ENCODE measurements at regions not wholly inside any gene's neighbourhood (a gene's known extent, or its start where the extent isn't known, plus 50 kb on each side); places are given as distances from the start of the nearest gene placed in this dataset.

DNA sequence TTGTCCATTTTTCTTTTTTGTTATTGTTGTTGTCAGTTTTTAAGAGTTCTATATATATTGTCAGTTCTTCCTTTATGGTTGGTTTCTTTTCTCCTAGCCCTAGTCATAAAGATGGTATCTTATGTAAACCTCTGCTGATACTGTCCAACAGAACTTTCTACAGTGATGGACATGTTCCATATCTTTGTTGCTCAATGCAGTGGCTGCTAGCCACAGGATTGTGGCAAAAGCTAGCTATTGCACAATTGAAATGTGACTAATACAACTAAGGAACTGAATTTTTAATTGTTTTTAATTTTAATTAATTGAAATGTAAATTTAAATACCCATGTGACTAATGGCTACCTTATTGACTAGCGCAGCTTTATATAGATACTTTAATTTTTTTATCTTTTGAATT lies 411.8 kb upstream of the PTBP2 start:
- FAIRE-seq (no peak), DNase-seq (ENCODE audit: insufficient read length) (no peak)
- TF ChIP-seq TAF1 (IDR thresholded peaks at IDR 0.05; ENCODE audit: borderline replicate concordance, low read depth, low read length) (no peak), POLR2AphosphoS5 (IDR thresholded peaks at IDR 0.05; ENCODE audit: low read depth, low read length) (no peak), POLR2A (IDR thresholded peaks at IDR 0.05; ENCODE audit: low read depth, low read length) (no peak)

DNA sequence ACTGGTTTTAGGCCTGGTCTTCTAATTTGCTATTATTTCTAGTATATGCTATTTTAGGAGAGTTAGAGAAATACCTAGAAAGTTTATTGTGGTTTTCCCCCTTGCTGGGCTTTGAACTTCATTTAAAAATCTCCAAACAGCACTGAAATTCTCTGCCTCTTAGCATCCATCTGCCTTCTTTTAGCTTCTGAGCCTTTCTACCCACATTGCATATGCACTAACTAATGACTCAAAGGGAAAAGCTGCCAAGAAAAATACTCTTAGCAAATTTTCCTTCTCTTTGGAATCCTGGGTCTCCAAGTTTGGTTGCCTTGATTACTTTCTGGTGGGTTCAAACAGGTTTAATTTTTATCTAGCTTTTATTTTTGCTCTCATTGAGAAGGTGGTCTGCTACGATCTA lies 408.4 kb upstream of the PTBP2 start:
- no peak for TF ChIP-seq TAF1 (IDR thresholded peaks at IDR 0.05; ENCODE audit: borderline replicate concordance, low read depth, low read length)
- DNase-seq (ENCODE audit: insufficient read length) (no peak), FAIRE-seq (no peak)

DNA sequence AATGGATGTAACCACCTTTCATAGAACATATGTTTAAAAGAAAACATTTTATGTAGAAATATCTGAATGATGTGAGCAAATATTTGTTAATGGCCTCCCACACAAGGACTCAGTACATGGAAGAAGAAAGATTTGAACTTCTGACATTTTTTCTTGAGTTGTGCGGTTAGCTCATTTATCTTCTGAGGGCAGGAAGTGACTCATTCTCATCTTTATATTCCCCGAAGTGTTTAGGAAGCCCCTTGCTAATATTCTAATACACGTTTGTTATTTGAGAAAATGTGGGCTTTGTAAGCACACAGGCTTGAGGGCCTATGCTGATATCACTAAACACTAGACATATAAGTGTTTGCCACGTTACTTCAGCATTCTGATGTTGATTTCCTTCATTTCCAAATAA lies 392.5 kb upstream of the PTBP2 start:
- DNase-seq (ENCODE audit: insufficient read length) (no peak), FAIRE-seq (no peak)
- TF ChIP-seq POLR2AphosphoS5 (IDR thresholded peaks at IDR 0.05; ENCODE audit: low read depth, low read length) (no peak), TAF1 (IDR thresholded peaks at IDR 0.05; ENCODE audit: borderline replicate concordance, low read depth, low read length) (no peak), POLR2A (IDR thresholded peaks at IDR 0.05; ENCODE audit: low read depth, low read length) (no peak)

DNA sequence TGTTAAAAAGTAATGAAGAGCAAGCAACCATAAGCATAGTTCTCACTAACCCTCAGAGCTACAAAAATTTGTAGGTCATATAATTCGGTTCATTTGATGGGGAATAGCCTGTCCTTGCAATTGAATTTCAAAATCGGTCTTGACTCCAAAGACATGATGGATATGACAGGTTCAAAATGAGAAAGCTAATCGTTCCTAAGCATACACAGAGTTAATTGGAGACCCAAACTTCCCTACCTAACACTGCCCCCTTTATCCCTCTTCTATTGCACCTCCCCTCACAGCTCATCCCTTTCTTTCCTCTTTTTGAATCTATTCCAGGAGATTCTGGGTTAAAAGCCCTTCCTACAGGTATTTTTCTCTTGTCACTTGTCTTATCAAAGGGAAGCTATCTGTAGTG lies 390.0 kb upstream of the PTBP2 start:
- no peak for TF ChIP-seq TAF1 (IDR thresholded peaks at IDR 0.05; ENCODE audit: borderline replicate concordance, low read depth, low read length)
- TF ChIP-seq POLR2AphosphoS5 (IDR thresholded peaks at IDR 0.05; ENCODE audit: low read depth, low read length), result no peak
- TF ChIP-seq POLR2A (IDR thresholded peaks at IDR 0.05; ENCODE audit: low read depth, low read length), result no peak
- FAIRE-seq (no peak), DNase-seq (ENCODE audit: insufficient read length) (no peak)

DNA sequence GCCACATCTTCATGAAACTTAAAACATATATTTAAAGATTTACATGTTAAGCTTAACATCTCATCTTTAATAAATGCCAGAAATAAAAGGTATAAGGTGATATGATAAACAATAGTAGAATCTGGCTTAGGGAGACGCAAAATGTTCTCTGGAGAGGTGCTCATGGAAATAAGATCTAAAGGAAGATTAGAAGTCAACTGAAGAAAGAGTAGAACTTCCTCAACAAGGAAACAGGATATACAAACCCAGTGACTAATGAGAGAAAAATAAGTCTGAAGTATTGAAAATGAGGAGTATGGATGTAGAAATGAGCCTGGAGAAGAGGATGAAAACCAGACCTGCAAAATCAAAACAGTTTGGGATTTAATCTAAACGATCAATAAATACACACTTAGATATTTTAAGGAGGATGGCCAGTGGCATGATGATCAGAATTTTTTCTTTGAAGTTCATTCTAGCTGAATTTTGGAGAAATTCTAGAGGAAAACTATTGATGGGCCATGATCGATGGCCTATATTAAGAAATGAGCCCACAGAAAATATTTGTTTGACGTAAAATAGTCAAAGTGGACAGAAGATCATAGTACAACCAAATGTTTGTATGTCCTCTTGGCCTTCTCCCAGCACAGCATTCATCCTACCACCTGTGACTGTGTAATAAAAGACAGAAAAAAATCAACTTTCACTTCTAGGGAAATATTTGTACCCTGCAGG lies 387.9 kb upstream of the PTBP2 start:
- TF ChIP-seq TAF1 (IDR thresholded peaks at IDR 0.05; ENCODE audit: borderline replicate concordance, low read depth, low read length) (no peak), POLR2AphosphoS5 (IDR thresholded peaks at IDR 0.05; ENCODE audit: low read depth, low read length) (no peak), POLR2A (IDR thresholded peaks at IDR 0.05; ENCODE audit: low read depth, low read length) (no peak)
- DNase-seq (ENCODE audit: insufficient read length), result no peak
- no peak for FAIRE-seq

DNA sequence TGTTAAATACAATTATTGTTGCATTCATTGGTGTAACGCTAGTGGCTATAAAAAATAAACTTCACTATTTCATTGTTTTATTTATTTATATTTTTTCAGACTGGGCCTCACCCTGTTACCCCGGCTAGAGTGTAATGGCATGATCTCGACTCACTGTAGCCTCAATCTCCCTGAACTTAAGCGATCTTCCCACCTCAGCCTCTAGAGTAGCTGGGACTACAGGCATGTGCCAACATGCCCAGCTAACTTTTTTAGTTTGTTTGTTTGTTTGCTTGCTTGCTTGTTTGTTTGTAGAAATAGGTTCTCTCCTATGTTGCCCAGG lies 387.4 kb upstream of the PTBP2 start:
- no peak for FAIRE-seq
- no peak for DNase-seq (ENCODE audit: insufficient read length)
- no peak for TF ChIP-seq POLR2A (IDR thresholded peaks at IDR 0.05; ENCODE audit: low read depth, low read length)
- TF ChIP-seq POLR2AphosphoS5 (IDR thresholded peaks at IDR 0.05; ENCODE audit: low read depth, low read length), result no peak
- no peak for TF ChIP-seq TAF1 (IDR thresholded peaks at IDR 0.05; ENCODE audit: borderline replicate concordance, low read depth, low read length)

DNA sequence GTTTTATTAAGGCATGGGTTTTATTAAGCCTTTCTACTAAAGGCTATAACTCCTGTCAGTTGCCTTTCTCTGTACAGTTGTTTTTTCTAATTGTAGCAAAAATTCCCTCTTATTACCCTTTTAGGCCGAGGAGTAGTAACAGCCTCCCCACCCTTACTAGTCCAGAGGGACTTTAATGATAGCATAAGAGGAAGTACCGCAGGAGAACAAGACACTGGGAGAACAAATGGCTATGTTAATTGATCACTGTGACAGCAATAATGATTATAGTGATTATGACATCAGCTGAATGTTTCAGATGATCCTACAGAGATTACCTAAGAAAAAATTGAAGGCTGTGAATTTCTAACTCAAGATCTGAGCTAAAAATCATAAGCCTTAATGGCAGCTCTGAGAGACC lies 383.0 kb upstream of the PTBP2 start:
- no peak for TF ChIP-seq TAF1 (IDR thresholded peaks at IDR 0.05; ENCODE audit: borderline replicate concordance, low read depth, low read length)
- no peak for TF ChIP-seq POLR2AphosphoS5 (IDR thresholded peaks at IDR 0.05; ENCODE audit: low read depth, low read length)
- no peak for TF ChIP-seq POLR2A (IDR thresholded peaks at IDR 0.05; ENCODE audit: low read depth, low read length)
- no peak for DNase-seq (ENCODE audit: insufficient read length)
- no peak for FAIRE-seq

DNA sequence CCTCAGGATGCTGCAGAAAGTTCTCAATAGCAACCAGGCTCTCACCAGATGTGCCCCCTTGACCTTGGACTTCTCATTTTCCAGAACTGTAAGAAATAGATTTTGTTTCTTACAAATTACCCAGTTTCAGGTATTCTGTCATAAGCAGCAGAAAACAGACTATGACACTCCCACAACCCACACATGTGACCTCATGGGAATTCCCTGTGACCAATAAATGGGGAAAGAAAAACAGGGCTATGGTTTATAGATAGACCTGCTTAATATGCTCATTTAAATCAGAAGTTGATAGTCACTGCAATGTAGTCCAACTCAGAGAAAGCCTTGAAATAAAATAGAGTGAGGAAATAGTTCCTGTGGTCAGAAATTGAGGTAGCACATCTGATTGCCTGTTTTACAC lies 380.9 kb upstream of the PTBP2 start:
- no peak for TF ChIP-seq TAF1 (IDR thresholded peaks at IDR 0.05; ENCODE audit: borderline replicate concordance, low read depth, low read length)
- TF ChIP-seq POLR2AphosphoS5 (IDR thresholded peaks at IDR 0.05; ENCODE audit: low read depth, low read length), result no peak
- no peak for TF ChIP-seq POLR2A (IDR thresholded peaks at IDR 0.05; ENCODE audit: low read depth, low read length)
- no peak for FAIRE-seq
- no peak for DNase-seq (ENCODE audit: insufficient read length)

DNA sequence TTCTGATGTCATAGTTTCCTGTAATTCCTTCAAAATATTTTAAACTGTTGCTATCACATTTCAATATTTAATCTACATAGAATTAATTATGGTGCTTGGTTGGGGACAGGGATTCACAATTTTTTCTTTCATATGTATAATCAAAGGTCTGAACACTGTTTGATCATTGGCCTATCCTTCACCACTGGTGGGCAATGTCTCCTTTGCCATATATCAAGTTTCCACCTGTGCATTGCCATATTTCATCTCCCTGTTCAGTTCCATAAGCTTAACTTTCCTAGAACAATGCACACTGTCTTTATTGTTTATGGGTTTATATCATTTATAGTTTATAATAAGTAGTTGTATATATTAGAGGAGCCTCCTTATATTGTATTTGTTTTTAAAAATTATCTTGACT lies 374.9 kb upstream of the PTBP2 start:
- TF ChIP-seq POLR2A (IDR thresholded peaks at IDR 0.05; ENCODE audit: low read depth, low read length) (no peak), TAF1 (IDR thresholded peaks at IDR 0.05; ENCODE audit: borderline replicate concordance, low read depth, low read length) (no peak), POLR2AphosphoS5 (IDR thresholded peaks at IDR 0.05; ENCODE audit: low read depth, low read length) (no peak)
- no peak for DNase-seq (ENCODE audit: insufficient read length)
- no peak for FAIRE-seq

DNA sequence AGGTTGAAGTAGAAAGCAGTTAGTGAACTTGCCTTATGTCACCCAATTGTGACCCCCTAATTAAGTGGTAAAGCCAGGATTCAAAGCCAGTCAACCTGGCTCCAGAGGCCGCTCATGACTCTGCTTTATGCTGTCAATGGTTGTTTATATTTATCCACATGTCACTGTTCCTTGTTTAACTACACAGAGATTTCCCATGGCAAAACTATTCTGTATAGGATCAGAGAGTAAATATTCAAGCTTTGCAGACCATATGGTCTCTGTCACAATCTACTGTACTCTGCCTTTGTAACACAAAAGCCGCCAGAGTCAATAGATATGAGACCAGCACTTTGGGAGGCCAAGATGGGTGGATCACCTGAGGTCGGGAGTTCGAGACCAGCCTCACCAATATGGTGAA lies 371.7 kb upstream of the PTBP2 start:
- no peak for DNase-seq (ENCODE audit: insufficient read length)
- TF ChIP-seq POLR2A (IDR thresholded peaks at IDR 0.05; ENCODE audit: low read depth, low read length), result no peak
- TF ChIP-seq POLR2AphosphoS5 (IDR thresholded peaks at IDR 0.05; ENCODE audit: low read depth, low read length), result no peak
- no peak for FAIRE-seq

DNA sequence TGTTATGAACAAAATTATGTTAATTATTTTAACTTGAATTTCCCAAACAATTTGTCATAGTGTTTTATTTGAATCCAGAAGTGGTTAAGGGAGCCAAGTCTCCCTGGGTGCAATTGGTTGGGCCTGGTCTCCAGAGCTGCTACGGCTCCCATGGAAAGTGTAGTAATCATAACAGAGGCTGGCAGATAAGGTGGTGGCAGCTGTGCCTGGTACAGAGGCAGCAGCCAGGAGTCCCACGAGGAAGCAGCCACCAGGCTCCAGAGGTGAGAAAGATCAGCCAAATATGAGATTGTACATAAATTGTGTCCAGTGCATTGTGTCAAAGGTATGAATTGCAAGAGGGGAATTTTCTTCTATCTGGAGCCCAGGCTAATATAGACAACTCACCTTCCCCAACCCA lies 368.9 kb upstream of the PTBP2 start:
- TF ChIP-seq TAF1 (IDR thresholded peaks at IDR 0.05; ENCODE audit: borderline replicate concordance, low read depth, low read length), result no peak
- FAIRE-seq (no peak), DNase-seq (ENCODE audit: insufficient read length) (no peak)

DNA sequence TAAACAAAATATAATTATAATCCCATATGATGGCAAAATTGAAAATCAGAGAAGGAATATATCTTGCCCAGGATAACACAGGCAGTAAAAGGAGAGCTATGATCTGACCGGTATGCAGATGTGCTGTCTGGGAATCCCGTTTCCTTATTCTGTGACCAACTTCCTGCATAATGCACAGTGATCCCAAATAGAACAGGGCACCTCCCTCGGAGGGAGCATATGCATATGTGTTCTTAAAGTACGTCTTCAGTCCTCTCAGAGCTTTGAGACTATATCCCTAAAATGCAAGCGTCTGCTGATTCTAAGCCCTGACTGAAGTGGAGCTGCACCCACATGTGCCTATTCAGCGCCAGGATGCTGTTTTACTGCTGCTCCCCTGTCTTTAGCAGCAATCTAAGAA lies 366.1 kb upstream of the PTBP2 start:
- no peak for TF ChIP-seq POLR2AphosphoS5 (IDR thresholded peaks at IDR 0.05; ENCODE audit: low read depth, low read length)
- TF ChIP-seq TAF1 (IDR thresholded peaks at IDR 0.05; ENCODE audit: borderline replicate concordance, low read depth, low read length), result no peak
- no peak for TF ChIP-seq POLR2A (IDR thresholded peaks at IDR 0.05; ENCODE audit: low read depth, low read length)
- no peak for FAIRE-seq
- no peak for DNase-seq (ENCODE audit: insufficient read length)

DNA sequence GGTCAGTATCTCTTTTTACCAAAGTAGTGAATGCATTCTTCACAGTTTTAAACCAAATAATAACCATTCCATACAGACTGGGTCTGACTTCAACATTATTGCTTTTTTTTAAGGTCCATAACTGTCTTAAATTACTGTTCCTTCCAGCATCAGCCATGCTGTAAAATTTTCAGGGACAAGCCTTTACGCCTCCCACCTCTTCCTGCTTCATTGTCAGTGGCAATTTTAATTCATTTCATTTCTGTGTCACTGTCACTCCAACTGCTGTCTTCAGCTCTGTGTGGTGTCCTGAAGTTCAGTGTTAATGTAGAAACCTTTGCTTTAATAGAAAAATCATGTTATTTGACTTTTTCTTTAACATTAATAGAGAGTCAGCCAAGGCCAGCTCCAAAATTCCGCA lies 365.6 kb upstream of the PTBP2 start:
- TF ChIP-seq POLR2A (IDR thresholded peaks at IDR 0.05; ENCODE audit: low read depth, low read length), result no peak
- TF ChIP-seq TAF1 (IDR thresholded peaks at IDR 0.05; ENCODE audit: borderline replicate concordance, low read depth, low read length), result no peak
- no peak for TF ChIP-seq POLR2AphosphoS5 (IDR thresholded peaks at IDR 0.05; ENCODE audit: low read depth, low read length)

More for the DNA sequence above, 365.6 kb upstream of the PTBP2 start:
- FAIRE-seq (no peak), DNase-seq (ENCODE audit: insufficient read length) (no peak)

Measured in GM12892 (cell line).